ENCODE measurements at regions not wholly inside any gene's neighbourhood (a gene's known extent, or its start where the extent isn't known, plus 50 kb on each side); places are given as distances from the start of the nearest gene placed in this dataset.

DNA sequence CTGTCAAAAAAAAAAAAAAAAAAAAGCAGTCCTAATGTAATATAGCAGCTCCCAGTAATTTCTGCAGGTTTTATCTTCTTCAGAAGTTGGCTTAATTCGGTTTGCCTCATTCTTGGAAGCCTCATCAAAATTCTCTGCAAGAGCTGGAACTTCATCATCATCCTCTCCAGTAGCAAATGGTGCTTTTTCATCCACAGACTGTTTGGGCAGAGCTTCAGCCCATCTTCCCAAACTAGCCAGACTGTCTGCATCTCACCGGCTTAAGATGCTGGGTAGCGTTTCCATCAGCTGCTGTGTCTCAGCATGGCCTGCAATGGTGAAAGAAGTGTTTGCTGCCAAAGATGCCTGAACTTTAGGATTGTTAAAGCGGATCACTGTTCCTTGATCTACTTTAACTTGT lies 112.6 kb downstream of the AIPL1 start:
- no peak for TF ChIP-seq CTCF (IDR thresholded peaks at IDR 0.05; ENCODE audit: control extremely low read depth in 1 of 3, insufficient read depth in 1 of 3, low read depth in 1 of 3, low read length in 3 of 3)
- no peak for TF ChIP-seq CEBPB (IDR thresholded peaks at IDR 0.05; ENCODE audit: low read depth, low read length)
- TF ChIP-seq, protein P1, sequence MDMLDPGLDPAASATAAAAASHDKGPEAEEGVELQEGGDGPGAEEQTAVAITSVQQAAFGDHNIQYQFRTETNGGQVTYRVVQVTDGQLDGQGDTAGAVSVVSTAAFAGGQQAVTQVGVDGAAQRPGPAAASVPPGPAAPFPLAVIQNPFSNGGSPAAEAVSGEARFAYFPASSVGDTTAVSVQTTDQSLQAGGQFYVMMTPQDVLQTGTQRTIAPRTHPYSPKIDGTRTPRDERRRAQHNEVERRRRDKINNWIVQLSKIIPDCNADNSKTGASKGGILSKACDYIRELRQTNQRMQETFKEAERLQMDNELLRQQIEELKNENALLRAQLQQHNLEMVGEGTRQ (IDR thresholded peaks at IDR 0.05; ENCODE audit: low read length), result no peak

Data from H1 (cell line).